ENCODE measurements at regions not wholly inside any gene's neighbourhood (a gene's known extent, or its start where the extent isn't known, plus 50 kb on each side); places are given as distances from the start of the nearest gene placed in this dataset.

GRCh38 chr2:236678307-236678975 lies 108.8 kb downstream of the ACKR3 start:
- H3K4me1 ChIP-seq = no peaks in the 10 kb centered on the region
- H3K27ac ChIP-seq = no peak overlapping the region
- H3K4me3 ChIP-seq = no peak overlapping the region
- H3K9me3 ChIP-seq = no peaks in the 10 kb centered on the region
- TF ChIP-seq CTCF (IDR thresholded peaks at IDR 0.05) = no peak
- no peak overlapping the region for H3K9ac ChIP-seq (ENCODE audit: low read depth in 2 of 2, low read length in 2 of 2)
- no peaks in the 10 kb centered on the region for H3K27me3 ChIP-seq
- intact Hi-C loops (cut with DNase I) = no loop called here
- H3K36me3 ChIP-seq = no peaks in the 10 kb centered on the region
- DNase-seq = no peak

DNA sequence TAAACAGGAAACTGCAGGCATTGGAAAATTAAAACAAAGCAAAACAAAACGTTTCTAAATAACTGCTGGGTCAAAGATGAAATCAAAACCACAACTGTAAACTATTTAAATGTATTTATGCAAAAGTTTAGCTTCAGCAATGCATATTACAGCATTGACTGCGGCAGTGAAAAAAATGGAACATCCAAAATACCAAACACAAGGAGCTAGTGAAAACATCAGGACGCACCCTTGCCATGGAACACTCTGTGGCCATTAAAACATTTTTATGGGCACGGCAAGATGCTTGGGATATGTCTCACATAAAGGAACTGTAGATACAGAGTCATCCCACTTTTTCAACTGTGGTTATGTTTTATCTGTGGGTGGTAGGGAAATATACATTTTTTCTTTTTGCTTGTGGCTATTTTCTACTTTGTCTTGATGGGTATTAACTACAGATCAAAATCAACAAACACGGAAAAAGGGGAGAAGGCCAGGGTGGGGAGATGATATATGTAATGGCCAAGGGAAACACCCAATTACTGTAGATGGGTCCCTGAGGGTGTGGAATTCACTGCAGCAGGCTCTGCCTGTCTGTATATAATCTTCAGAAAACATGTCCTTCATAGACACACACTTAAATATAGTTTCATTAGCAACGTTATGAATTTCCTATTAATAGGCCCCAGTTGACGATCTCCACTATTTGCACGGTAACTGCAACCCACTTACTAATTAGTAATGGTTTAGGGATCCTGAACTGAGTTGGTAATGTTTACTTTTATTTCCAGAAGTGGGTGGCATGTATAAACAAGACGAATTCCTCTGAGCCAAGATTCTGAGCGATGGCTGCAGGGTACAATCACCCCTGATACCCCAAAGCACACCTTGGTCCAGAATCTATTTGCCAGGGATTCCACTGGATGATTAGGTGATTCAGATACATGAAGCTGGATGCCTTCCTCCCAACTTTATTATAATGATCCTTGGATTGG lies 110.5 kb downstream of the ACKR3 start:
- H3K9me3 ChIP-seq = no peaks in the 10 kb centered on the region
- no peaks in the 10 kb centered on the region for H3K36me3 ChIP-seq
- no peak for TF ChIP-seq CTCF (IDR thresholded peaks at IDR 0.05)
- intact Hi-C loops (cut with DNase I) = no loop called here
- DNase-seq = no peak
- H3K4me3 ChIP-seq = no peak overlapping the region
- no peaks in the 10 kb centered on the region for H3K27me3 ChIP-seq
- H3K9ac ChIP-seq (ENCODE audit: low read depth in 2 of 2, low read length in 2 of 2) = no peak overlapping the region
- H3K27ac ChIP-seq = no peak overlapping the region
- H3K4me1 ChIP-seq = no peaks in the 10 kb centered on the region

GRCh38 chr2:236682651-236683422 lies 113.2 kb downstream of the ACKR3 start:
- intact Hi-C loops (cut with DNase I) = no loop called here
- no peak for TF ChIP-seq CTCF (IDR thresholded peaks at IDR 0.05)
- Histone ChIP-seq H3K27ac (no peak overlapping the region), H3K4me3 (no peak overlapping the region), H3K27me3 (no peaks in the 10 kb centered on the region), H3K36me3 (no peaks in the 10 kb centered on the region), H3K9me3 (no peaks in the 10 kb centered on the region), H3K4me1 (no peaks in the 10 kb centered on the region), H3K9ac (ENCODE audit: low read depth in 2 of 2, low read length in 2 of 2) (no peak overlapping the region)
- no peak for DNase-seq

DNA sequence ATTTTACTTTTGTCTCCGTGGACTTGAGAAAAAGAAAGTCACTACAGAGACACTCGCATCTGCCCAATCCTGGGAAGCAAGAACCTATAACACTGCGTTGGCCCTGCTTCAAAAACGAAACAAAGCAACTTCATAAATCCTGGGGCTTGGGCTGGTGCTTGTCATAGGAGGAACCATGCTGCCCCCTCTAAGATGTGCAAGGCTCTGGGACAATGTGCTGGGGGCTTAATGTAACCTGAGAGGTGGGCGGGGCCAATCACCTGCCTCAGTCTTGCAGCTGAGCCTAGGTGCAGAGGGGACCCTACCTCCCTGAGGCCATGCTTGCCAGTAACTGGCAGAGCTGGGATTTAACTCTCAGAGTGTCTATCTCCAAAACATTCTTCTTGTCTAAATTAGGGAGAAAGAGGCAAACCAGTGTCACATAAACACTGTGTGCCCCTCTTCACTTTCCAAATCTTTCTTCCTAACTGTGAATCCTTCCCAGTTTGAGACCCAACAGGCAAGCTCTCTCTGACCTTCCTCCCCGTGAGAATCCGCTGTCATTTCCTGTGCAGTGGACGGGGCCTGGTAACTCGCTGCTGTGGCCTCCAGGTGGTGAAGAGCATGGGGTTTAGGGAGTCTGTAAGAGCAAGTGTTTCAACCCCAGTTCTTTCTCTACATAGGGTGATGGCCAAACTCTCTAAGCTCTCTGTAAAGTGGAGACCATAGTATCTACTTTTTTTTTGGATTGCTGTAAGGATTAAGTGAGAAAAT lies 115.1 kb downstream of the ACKR3 start:
- Histone ChIP-seq H3K27ac (no peak overlapping the region), H3K4me1 (no peaks in the 10 kb centered on the region), H3K36me3 (no peaks in the 10 kb centered on the region), H3K9ac (ENCODE audit: low read depth in 2 of 2, low read length in 2 of 2) (no peak overlapping the region), H3K27me3 (no peaks in the 10 kb centered on the region), H3K9me3 (no peaks in the 10 kb centered on the region), H3K4me3 (no peak overlapping the region)
- no peak for DNase-seq
- no peak for TF ChIP-seq CTCF (IDR thresholded peaks at IDR 0.05)
- intact Hi-C loops (cut with DNase I) = no loop called here

GRCh38 chr2:236685361-236685760 lies 115.7 kb downstream of the ACKR3 start:
- Histone ChIP-seq H3K4me3 (no peak overlapping the region), H3K27me3 (no peaks in the 10 kb centered on the region), H3K27ac (no peak overlapping the region), H3K36me3 (no peaks in the 10 kb centered on the region), H3K9me3 (no peaks in the 10 kb centered on the region), H3K9ac (ENCODE audit: low read depth in 2 of 2, low read length in 2 of 2) (no peak overlapping the region), H3K4me1 (no peaks in the 10 kb centered on the region)
- no peak for TF ChIP-seq CTCF (IDR thresholded peaks at IDR 0.05)
- DNase-seq = no peak
- intact Hi-C loops (cut with DNase I) = no loop called here
